Parathyroid adenoma (tissue), 2 donors: ENCODE measurements at regions not wholly inside any gene's neighbourhood (a gene's known extent, or its start where the extent isn't known, plus 50 kb on each side); places are given as distances from the start of the nearest gene placed in this dataset.

Source experiments
- H2AFZ ChIP-seq: fragments of 300-600 bp; sonication (generic); one replicate; pipeline ENCODE4 v1.7.0; 2017; ENCODE audit warnings: antibody characterized with exemption, mild to moderate bottlenecking
- H3K27ac ChIP-seq: fragments of 300-600 bp; sonication (generic); one replicate; pipeline ENCODE4 v1.7.0; 2017
- H3K27me3 ChIP-seq: fragments of 300-600 bp; sonication (generic); one replicate; pipeline ENCODE4 v1.7.0; 2017; ENCODE audit warnings: low read length; ENCODE audit not compliant: control insufficient read depth, insufficient read depth
- H3K36me3 ChIP-seq: fragments of 300-600 bp; sonication (generic); one replicate; pipeline ENCODE4 v1.7.0; 2017; ENCODE audit warnings: low read length; ENCODE audit not compliant: control insufficient read depth, insufficient read depth
- H3K4me1 ChIP-seq: fragments of 300-600 bp; sonication (generic); one replicate; pipeline ENCODE4 v1.7.0; 2017; ENCODE audit warnings: control low read depth
- H3K4me2 ChIP-seq: fragments of 300-600 bp; sonication (generic); one replicate; pipeline ENCODE4 v1.7.0; 2017; ENCODE audit warnings: low read length
- H3K4me3 ChIP-seq: fragments of 300-600 bp; sonication (generic); one replicate; pipeline ENCODE4 v1.7.0; 2017; ENCODE audit warnings: low read depth, low read length
- H3K79me2 ChIP-seq: fragments of 300-600 bp; sonication (generic); one replicate; pipeline ENCODE4 v1.7.0; 2017; ENCODE audit warnings: control low read depth
- H3K9ac ChIP-seq: fragments of 300-600 bp; sonication (generic); one replicate; pipeline ENCODE4 v1.7.0; 2017; ENCODE audit warnings: mild to moderate bottlenecking
- H3K9me3 ChIP-seq: fragments of 300-600 bp; sonication (generic); one replicate; pipeline ENCODE4 v1.7.0; 2017; ENCODE audit warnings: low read length; ENCODE audit not compliant: control insufficient read depth
- TF ChIP-seq, protein P1 (sequence below): fragments of 300-600 bp; sonication (generic); IDR thresholded peaks from one replicate; pipeline ENCODE4 v1.7.0; 2017; ENCODE audit warnings: antibody characterized with exemption, mild to moderate bottlenecking
- donor health status: primary hyperparathyroidism.

- Histone ChIP-seq H3K27me3 (no peaks in the 10 kb centered on the region), H3K27ac (no peak overlapping the region), H3K9me3 (no peaks in the 10 kb centered on the region), H3K4me1 (no peaks in the 10 kb centered on the region), H3K79me2 (no peaks in the 10 kb centered on the region), H3K36me3 (no peaks in the 10 kb centered on the region), H2AFZ (no peak overlapping the region), H3K4me3 (no peak overlapping the region), H3K4me2 (no peak overlapping the region), H3K9ac (no peak overlapping the region)
- TF ChIP-seq, protein P1, sequence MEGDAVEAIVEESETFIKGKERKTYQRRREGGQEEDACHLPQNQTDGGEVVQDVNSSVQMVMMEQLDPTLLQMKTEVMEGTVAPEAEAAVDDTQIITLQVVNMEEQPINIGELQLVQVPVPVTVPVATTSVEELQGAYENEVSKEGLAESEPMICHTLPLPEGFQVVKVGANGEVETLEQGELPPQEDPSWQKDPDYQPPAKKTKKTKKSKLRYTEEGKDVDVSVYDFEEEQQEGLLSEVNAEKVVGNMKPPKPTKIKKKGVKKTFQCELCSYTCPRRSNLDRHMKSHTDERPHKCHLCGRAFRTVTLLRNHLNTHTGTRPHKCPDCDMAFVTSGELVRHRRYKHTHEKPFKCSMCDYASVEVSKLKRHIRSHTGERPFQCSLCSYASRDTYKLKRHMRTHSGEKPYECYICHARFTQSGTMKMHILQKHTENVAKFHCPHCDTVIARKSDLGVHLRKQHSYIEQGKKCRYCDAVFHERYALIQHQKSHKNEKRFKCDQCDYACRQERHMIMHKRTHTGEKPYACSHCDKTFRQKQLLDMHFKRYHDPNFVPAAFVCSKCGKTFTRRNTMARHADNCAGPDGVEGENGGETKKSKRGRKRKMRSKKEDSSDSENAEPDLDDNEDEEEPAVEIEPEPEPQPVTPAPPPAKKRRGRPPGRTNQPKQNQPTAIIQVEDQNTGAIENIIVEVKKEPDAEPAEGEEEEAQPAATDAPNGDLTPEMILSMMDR: no peak
Observed at GRCh38 chr3:28958656-28959055, 322.2 kb upstream of the RBMS3 start.

DNA sequence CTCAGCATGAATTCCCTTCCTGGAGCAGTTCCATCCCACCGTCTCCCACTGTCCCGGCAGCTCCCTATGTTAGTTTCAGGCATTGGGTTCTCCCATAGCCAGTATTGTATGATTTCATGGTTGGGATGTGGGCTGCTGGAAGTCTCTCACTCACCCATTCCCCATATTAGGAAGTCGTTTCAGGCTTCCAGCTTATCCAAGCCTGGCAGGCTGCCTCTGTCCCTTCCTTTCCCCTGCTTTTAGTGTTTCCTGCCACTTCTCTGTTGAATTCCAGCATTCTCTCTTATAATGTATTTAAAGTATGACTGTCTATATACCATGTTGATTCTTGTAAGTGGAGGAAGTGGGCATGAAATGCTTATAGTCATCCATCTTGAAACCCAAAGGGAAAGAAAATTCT, 309.7 kb upstream of the RBMS3 start:
- no peaks in the 10 kb centered on the region for H3K36me3 ChIP-seq
- H2AFZ ChIP-seq: no peak overlapping the region
- H3K4me1 ChIP-seq: no peaks in the 10 kb centered on the region
- no peaks in the 10 kb centered on the region for H3K79me2 ChIP-seq
- H3K4me2 ChIP-seq: no peak overlapping the region
- no peaks in the 10 kb centered on the region for H3K27me3 ChIP-seq
- H3K4me3 ChIP-seq: no peak overlapping the region
- no peak overlapping the region for H3K27ac ChIP-seq
- TF ChIP-seq, protein P1: no peak
- no peaks in the 10 kb centered on the region for H3K9me3 ChIP-seq
- H3K9ac ChIP-seq: no peak overlapping the region

DNA sequence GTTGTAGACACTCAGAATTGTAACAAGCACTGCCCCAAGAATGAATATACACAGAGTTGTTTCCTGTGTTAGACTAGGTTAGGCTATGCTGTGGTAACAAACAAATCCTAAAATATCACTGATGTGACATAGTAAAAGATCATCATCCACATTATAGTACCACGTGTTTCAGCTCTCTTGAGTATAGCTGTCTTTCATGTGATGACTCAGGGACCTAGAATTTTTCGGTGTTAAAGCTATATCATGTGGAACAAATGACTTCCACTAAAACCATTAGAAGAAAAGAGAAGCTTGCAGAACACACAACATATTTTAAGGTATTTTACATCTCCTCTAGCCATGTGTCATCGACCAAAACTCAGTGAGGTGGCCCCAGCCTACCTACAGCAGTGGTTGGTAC, 307.9 kb upstream of the RBMS3 start:
- Histone ChIP-seq H3K9ac (no peak overlapping the region), H3K4me2 (no peak overlapping the region), H3K9me3 (no peaks in the 10 kb centered on the region), H3K4me3 (no peak overlapping the region), H3K4me1 (no peaks in the 10 kb centered on the region), H3K27me3 (no peaks in the 10 kb centered on the region), H3K36me3 (no peaks in the 10 kb centered on the region), H3K79me2 (no peaks in the 10 kb centered on the region), H2AFZ (no peak overlapping the region), H3K27ac (no peak overlapping the region)
- TF ChIP-seq, protein P1: no peak

DNA sequence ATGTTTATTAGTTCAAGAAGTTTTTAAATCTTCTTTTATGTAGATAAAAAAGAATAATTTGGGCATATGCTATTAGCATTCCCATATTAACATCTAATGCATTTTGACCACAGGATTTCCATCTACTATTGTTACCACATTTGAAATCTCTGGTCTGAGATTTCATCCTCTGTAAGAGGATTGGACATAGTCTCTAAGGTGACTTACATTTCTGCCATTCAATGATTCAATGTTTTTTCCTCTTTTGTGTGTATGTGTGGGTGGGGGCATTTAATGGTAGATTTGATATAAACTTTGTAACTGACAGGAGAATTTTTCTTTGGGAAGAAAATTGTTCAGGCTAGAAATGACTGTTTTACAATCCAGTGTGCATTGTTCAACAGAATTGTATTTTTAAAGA, 307.3 kb upstream of the RBMS3 start:
- H3K9ac ChIP-seq: no peak overlapping the region
- TF ChIP-seq, protein P1: no peak
- H3K79me2 ChIP-seq: no peaks in the 10 kb centered on the region
- H3K4me1 ChIP-seq: no peaks in the 10 kb centered on the region
- H3K27me3 ChIP-seq: no peaks in the 10 kb centered on the region
- H3K36me3 ChIP-seq: no peaks in the 10 kb centered on the region
- H3K4me2 ChIP-seq: no peak overlapping the region
- no peak overlapping the region for H2AFZ ChIP-seq
- H3K4me3 ChIP-seq: no peak overlapping the region
- no peaks in the 10 kb centered on the region for H3K9me3 ChIP-seq
- no peak overlapping the region for H3K27ac ChIP-seq

DNA sequence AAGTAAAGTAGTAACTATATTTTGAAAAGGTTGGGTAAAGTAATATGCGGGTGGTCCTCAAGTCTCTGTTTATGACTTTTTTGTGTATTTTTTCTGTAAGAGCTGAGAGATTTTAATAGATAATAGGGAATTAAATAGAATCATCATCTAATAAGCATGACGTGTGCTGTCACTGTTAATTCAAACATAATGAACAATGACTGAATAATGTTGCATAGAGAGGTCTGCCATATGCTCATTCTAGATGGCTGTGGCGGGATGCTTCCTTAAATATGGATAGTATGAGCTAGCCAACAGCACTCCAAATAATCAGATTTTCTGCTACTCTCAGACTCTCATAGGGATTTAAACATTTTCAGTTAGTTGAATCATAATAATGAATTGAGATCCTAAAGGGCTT, 302.8 kb upstream of the RBMS3 start:
- no peaks in the 10 kb centered on the region for H3K79me2 ChIP-seq
- H3K9me3 ChIP-seq: no peaks in the 10 kb centered on the region
- H3K27ac ChIP-seq: no peak overlapping the region
- no peaks in the 10 kb centered on the region for H3K27me3 ChIP-seq
- H3K4me1 ChIP-seq: no peaks in the 10 kb centered on the region
- H3K4me3 ChIP-seq: no peak overlapping the region
- TF ChIP-seq, protein P1: no peak
- no peak overlapping the region for H3K9ac ChIP-seq
- no peaks in the 10 kb centered on the region for H3K36me3 ChIP-seq
- no peak overlapping the region for H2AFZ ChIP-seq
- no peak overlapping the region for H3K4me2 ChIP-seq
